Activated CD4-positive, alpha-beta memory T cell treated with anti-CD3 and anti-CD28 coated beads, Interleukin-2, amount 10 ng/mL, durations not matched to agents 7 days and 5 days (primary cell): ENCODE measurements at regions not wholly inside any gene's neighbourhood (a gene's known extent, or its start where the extent isn't known, plus 50 kb on each side); places are given as distances from the start of the nearest gene placed in this dataset.
A peak's percentile ranks its signal among the peaks of the same experiment; 100 is the strongest.
"Not testable (repeated sequence)": the region's sequence is repeated elsewhere in the genome, so short reads cannot be mapped to it uniquely, and the experiment has no call there.

Experiments used
- CTCF ChIA-PET: fragments of 350-600 bp; sonication (Branson Sonifier 250); formaldehyde crosslinking; loops from one replicate; lab custom pipeline; 2021; ENCODE audit warnings: antibody characterized with exemption, inconsistent platforms; lab: Charles Lee
- POLR2A ChIA-PET: fragments of 350-600 bp; sonication (Branson Sonifier 250); formaldehyde crosslinking; loops from one replicate; lab custom pipeline; 2021; ENCODE audit warnings: antibody characterized with exemption; lab: Charles Lee
- DNase-seq: peaks from one replicate; pipeline ENCODE4 v3.0.0-alpha.2; 2020
- H3K27ac Mint-ChIP-seq: one replicate; pipeline ENCODE4 v1.8.0; 2021; ENCODE audit warnings: mild to moderate bottlenecking, mixed read lengths
- H3K27me3 Mint-ChIP-seq: one replicate; pipeline ENCODE4 v1.8.0; 2021; ENCODE audit warnings: mixed read lengths
- H3K36me3 Mint-ChIP-seq: one replicate; pipeline ENCODE4 v1.8.0; 2021; ENCODE audit warnings: low read depth, mixed read lengths
- H3K4me1 Mint-ChIP-seq: one replicate; pipeline ENCODE4 v1.8.0; 2021; ENCODE audit warnings: mixed read lengths
- H3K4me3 Mint-ChIP-seq: one replicate; pipeline ENCODE4 v1.8.0; 2021; ENCODE audit warnings: mild to moderate bottlenecking, mixed read lengths
- H3K9me3 Mint-ChIP-seq: one replicate; pipeline ENCODE4 v1.8.0; 2021; ENCODE audit warnings: mixed read lengths

DNA sequence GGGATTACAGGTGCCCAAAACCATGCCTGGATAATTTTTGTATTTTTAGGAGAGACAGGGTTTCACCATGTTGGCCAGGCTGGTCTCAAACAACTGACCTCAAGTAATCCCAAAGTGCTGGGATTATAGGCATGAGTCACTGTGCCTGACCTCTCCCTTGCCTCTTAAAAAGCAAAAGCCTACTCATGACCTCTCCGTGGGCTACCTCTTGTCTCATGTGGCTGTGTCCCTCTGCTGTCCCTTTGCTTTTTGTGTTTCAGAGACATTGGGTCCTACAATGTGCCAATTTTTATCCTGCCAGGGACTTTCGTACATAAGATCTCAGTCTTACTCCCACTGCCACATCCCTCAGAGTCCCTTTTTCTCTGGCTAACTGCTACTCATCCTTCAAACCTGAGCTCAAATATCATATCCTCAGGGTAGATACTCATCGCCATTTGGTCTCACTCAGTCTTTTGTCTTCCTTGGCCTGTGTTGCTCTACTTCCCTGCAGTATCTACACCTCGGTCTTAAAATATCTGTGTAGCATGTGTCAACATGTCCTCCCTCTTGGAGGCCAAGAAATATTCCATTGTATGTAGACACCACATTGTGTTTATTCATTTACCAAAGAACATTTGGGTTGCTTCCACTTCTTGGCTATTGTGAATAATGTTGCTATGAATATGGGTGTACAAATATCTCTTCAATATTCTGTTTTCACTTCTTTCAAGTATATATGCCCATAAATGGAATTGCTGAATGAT lies 465.0 kb upstream of the KLF6 start:
- Mint-ChIP-seq H3K4me3 (no peak overlapping the region), H3K27me3 (no peaks in the 10 kb centered on the region), H3K27ac (no peak overlapping the region), H3K9me3 (peaks cover 8% of the 10 kb centered on the region), H3K36me3 (peaks cover 4% of the 10 kb centered on the region), H3K4me1 (peaks cover 23% of the 10 kb centered on the region)
- ChIA-PET CTCF (interaction anchor here (0.6 kb wide), 1 partner anchor 125 kb away, joined by 3 read pairs; no protein-coding TSS in a partner anchor), POLR2A (no interaction called here)
- DNase-seq: no peak

GRCh38 chr10:4247379-4247778 lies 462.4 kb upstream of the KLF6 start:
- ChIA-PET POLR2A (interaction anchor here (1.2 kb wide), 1 partner anchor 16 kb away, joined by 3 read pairs; no protein-coding TSS in a partner anchor), CTCF (no interaction called here)
- no peak for DNase-seq
- Mint-ChIP-seq H3K4me3 (no peak overlapping the region), H3K4me1 (peaks cover 42% of the 10 kb centered on the region), H3K27ac (no peak overlapping the region), H3K9me3 (peaks cover 8% of the 10 kb centered on the region), H3K27me3 (no peaks in the 10 kb centered on the region), H3K36me3 (peaks cover 4% of the 10 kb centered on the region)

DNA sequence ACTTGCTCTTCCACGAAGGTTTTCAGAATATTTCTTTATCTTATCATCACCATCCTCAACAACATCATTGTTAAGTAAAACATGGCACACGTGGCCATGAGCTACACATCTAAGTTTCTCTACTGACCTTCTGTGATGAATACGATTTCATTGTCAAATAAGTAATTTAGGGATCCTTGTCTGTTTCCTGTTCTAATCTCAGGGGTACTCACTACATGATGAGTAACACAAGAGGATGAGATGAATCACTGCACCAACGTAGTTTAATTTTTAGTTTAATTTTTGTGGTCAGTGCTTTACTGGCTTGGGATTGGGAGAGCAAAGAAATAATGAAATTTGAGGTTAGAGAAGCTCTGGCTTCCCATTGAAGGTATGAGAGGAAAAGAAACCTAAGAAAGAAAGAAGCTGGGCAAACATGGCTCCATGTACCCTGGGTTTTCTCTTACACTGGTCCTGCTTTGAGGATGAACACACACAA lies 461.9 kb upstream of the KLF6 start:
- H3K4me1 Mint-ChIP-seq: peaks cover 45% of the 10 kb centered on the region

GRCh38 chr10:4243651-4244050 lies 458.6 kb upstream of the KLF6 start:
- POLR2A ChIA-PET: no interaction called here
- no peak for DNase-seq
- H3K4me3 Mint-ChIP-seq: no peak overlapping the region
- CTCF ChIA-PET: no interaction called here
- peaks cover 4% of the 10 kb centered on the region for H3K36me3 Mint-ChIP-seq
- no peaks in the 10 kb centered on the region for H3K27me3 Mint-ChIP-seq
- H3K4me1 Mint-ChIP-seq: peaks cover 47% of the 10 kb centered on the region
- peaks cover 8% of the 10 kb centered on the region for H3K9me3 Mint-ChIP-seq
- no peak overlapping the region for H3K27ac Mint-ChIP-seq

More for the DNA sequence above, 461.9 kb upstream of the KLF6 start:
- Mint-ChIP-seq H3K36me3 (peaks cover 4% of the 10 kb centered on the region), H3K9me3 (peaks cover 8% of the 10 kb centered on the region), H3K4me3 (no peak overlapping the region), H3K27me3 (no peaks in the 10 kb centered on the region), H3K27ac (no peak overlapping the region)
- ChIA-PET POLR2A (interaction anchor here (1.2 kb wide), 1 partner anchor 17 kb away, joined by 3 read pairs; no protein-coding TSS in a partner anchor), CTCF (no interaction called here)
- DNase-seq: no peak

DNA sequence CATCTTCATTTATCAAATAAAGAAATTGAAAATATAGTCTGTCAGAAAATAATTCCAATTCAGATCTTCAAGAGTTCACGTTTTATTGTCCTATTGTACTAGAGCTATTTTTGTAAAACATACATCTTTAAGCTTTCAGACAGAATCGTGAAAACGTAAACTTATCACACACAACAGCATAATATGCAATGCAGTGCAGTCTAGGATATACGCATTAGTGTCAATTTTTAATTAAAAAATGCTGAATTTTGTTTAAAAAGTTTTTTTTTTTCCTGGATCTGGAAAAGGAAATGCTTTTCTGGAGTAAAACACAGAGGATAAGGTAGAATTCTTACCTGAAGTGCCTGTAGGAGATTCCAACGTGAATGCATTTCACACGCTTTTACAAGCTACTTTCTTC lies 458.2 kb upstream of the KLF6 start:
- POLR2A ChIA-PET: no interaction called here
- Mint-ChIP-seq H3K36me3 (peaks cover 4% of the 10 kb centered on the region), H3K9me3 (peaks cover 8% of the 10 kb centered on the region), H3K27ac (no peak overlapping the region), H3K4me1 (peaks cover 47% of the 10 kb centered on the region), H3K4me3 (no peak overlapping the region), H3K27me3 (no peaks in the 10 kb centered on the region)
- no peak for DNase-seq
- CTCF ChIA-PET: no interaction called here

- Mint-ChIP-seq H3K36me3 (peaks cover 4% of the 10 kb centered on the region), H3K4me3 (no peak overlapping the region), H3K27ac (no peak overlapping the region), H3K9me3 (peaks cover 8% of the 10 kb centered on the region), H3K27me3 (no peaks in the 10 kb centered on the region), H3K4me1 (peaks cover 46% of the 10 kb centered on the region)
- CTCF ChIA-PET: no interaction called here
- POLR2A ChIA-PET: no interaction called here
- DNase-seq: no peak
These were observed 457.6 kb upstream of the KLF6 start for GRCh38 chr10:4242561-4243035.

- Mint-ChIP-seq H3K4me3 (no peak overlapping the region), H3K27ac (no peak overlapping the region), H3K4me1 (peaks cover 39% of the 10 kb centered on the region), H3K36me3 (peaks cover 8% of the 10 kb centered on the region), H3K27me3 (no peaks in the 10 kb centered on the region), H3K9me3 (peaks cover 13% of the 10 kb centered on the region)
- POLR2A ChIA-PET: no interaction called here
- no peak for DNase-seq
- CTCF ChIA-PET: no interaction called here
These were observed 456.8 kb upstream of the KLF6 start for GRCh38 chr10:4241724-4242345.

DNA sequence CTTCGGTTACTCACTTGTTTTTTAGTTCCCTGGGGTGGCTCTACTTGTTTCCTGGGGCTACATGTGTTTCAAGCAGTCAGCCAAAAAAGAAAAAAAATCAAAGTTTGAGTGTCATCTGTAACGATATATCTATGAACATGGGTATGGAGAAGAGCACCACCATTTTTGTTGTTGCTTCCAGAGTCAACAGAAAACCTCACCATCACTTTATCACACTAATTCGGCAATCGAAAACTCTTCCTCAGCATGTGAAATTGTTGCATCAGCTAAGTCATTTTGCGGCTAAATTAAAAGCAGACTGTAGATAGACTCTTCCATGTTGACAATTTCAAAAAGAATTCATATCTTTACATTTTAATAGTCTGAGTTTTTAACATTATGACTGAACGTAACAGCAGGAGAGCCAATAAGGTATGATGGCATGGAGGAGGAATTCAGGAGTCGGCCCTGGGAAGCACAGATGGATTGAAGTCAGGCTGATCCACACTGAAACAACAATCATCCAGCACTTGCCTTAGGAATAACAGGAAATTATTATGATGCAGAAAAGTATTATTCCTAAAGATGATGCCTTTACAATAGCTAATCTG lies 455.7 kb upstream of the KLF6 start:
- H3K9me3 Mint-ChIP-seq: peaks cover 14% of the 10 kb centered on the region
- peaks cover 27% of the 10 kb centered on the region for H3K4me1 Mint-ChIP-seq
- no peaks in the 10 kb centered on the region for H3K27me3 Mint-ChIP-seq
- H3K27ac Mint-ChIP-seq: no peak overlapping the region
- CTCF ChIA-PET: no interaction called here
- DNase-seq: no peak
- H3K4me3 Mint-ChIP-seq: no peak overlapping the region
- POLR2A ChIA-PET: interaction anchor here (0.5 kb wide), 1 partner anchor 909 kb away, joined by 3 read pairs; no protein-coding TSS in a partner anchor
- peaks cover 8% of the 10 kb centered on the region for H3K36me3 Mint-ChIP-seq

DNA sequence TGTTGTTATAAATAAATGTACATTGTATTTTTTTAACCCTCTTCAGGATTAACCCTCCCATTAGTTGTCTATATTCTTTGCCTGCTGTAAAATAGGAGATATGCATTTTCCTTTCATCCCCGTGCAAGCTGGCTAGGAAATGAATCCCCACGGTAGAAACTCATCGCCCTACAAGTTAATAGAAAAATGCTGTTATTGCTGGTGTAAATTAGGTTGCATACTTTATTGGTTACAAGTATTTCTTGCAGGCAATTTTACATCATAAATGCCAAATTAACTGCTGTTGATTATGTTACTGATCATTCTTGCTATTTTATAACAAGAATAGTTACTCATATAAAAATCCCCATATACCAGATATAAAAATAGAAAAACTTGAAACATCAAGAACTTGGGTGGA lies 454.2 kb upstream of the KLF6 start:
- no peak overlapping the region for H3K27ac Mint-ChIP-seq
- peaks cover 26% of the 10 kb centered on the region for H3K4me1 Mint-ChIP-seq
- peaks cover 4% of the 10 kb centered on the region for H3K36me3 Mint-ChIP-seq
- no peak for DNase-seq
- no peak overlapping the region for H3K4me3 Mint-ChIP-seq
- POLR2A ChIA-PET: interaction anchor here (1.1 kb wide), 1 partner anchor 1067 kb away, joined by 3 read pairs; the partner anchor contains the start of gene PITRM1
- CTCF ChIA-PET: no interaction called here
- peaks cover 8% of the 10 kb centered on the region for H3K9me3 Mint-ChIP-seq
- H3K27me3 Mint-ChIP-seq: no peaks in the 10 kb centered on the region

DNA sequence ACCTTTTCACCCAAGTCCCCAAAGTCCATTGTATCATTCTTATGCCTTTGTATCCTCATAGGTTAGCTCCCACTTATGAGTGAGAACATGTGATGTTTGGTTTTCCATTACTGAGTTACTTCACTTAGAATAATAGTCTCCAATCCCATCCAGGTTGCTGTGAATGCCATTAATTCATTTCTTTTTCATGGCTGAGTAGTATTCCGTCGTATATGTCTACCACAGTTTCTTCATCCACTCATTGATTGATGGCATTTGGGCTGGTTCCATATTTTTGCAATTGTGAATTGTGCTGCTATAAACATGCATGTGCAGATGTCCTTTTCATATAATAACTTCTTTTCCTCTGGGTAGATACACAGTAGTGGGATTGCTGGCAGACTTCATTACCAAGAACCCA lies 451.9 kb upstream of the KLF6 start:
- H3K9me3 Mint-ChIP-seq, H3K27ac Mint-ChIP-seq, DNase-seq, H3K27me3 Mint-ChIP-seq, H3K36me3 Mint-ChIP-seq, POLR2A ChIA-PET, H3K4me3 Mint-ChIP-seq, CTCF ChIA-PET, H3K4me1 Mint-ChIP-seq: not testable (repeated sequence)

DNA sequence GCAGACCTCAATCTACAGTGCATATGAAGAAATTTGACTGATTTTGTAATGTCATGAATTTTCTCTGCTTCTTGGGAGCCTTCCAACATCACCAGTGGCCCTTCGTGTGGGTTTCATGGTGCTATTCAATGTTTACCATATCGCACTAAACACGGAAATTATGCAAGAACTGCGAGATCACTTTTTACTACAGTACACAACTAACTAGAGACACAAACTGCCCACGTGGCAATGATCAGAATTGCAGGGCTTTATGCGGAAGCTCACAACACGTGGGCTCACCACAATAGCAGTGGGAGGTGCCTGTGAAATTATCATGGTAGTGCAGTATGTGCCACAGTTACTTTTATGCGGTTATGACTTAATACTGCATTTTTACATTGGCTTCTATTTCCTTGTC lies 449.7 kb upstream of the KLF6 start:
- ChIA-PET POLR2A (no interaction called here), CTCF (no interaction called here)
- H3K27me3 Mint-ChIP-seq: no peaks in the 10 kb centered on the region
- no peak overlapping the region for H3K27ac Mint-ChIP-seq
- H3K9me3 Mint-ChIP-seq: peaks cover 8% of the 10 kb centered on the region
- H3K4me3 Mint-ChIP-seq: no peak overlapping the region
- peak; percentile 48 for DNase-seq
- H3K36me3 Mint-ChIP-seq: peaks cover 4% of the 10 kb centered on the region
- H3K4me1 Mint-ChIP-seq: peaks cover 8% of the 10 kb centered on the region

DNA sequence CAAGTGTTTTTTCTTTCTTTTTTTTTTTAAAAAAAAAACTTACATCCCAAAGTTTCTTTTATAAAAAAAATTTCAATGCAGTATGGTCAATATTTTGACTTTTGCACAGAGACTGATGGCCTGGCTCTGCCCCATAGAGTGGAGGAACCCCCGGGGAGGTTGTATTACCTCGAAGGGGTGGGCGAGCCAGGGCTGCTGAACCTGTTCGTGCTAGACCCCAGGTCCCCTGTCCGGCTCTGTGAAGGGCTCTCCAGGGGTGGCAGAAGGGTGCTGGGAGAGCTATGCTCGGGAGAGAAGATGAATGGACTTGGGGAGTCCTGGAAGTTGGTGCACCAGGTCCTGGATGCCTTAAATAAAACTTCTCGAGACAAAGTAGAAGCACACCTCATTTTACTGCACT lies 446.4 kb upstream of the KLF6 start:
- DNase-seq: no peak
- Mint-ChIP-seq H3K36me3 (no peaks in the 10 kb centered on the region), H3K9me3 (no peaks in the 10 kb centered on the region), H3K4me1 (peaks cover 8% of the 10 kb centered on the region), H3K27ac (no peak overlapping the region), H3K27me3 (no peaks in the 10 kb centered on the region), H3K4me3 (no peak overlapping the region)
- ChIA-PET POLR2A (no interaction called here), CTCF (no interaction called here)

GRCh38 chr10:4230036-4230435 lies 445.0 kb upstream of the KLF6 start:
- CTCF ChIA-PET: interaction anchor here (0.6 kb wide), 1 partner anchor 27 kb away, joined by 3 read pairs; no protein-coding TSS in a partner anchor

More at GRCh38 chr10:4230036-4230435, 445.0 kb upstream of the KLF6 start:
- no peaks in the 10 kb centered on the region for H3K27me3 Mint-ChIP-seq
- no peak for DNase-seq
- H3K36me3 Mint-ChIP-seq: no peaks in the 10 kb centered on the region
- no peaks in the 10 kb centered on the region for H3K9me3 Mint-ChIP-seq
- H3K4me3 Mint-ChIP-seq: no peak overlapping the region
- peaks cover 4% of the 10 kb centered on the region for H3K4me1 Mint-ChIP-seq
- no peak overlapping the region for H3K27ac Mint-ChIP-seq
- POLR2A ChIA-PET: no interaction called here
